Esophagus muscularis mucosa (tissue), 3 donors: ENCODE measurements at regions not wholly inside any gene's neighbourhood (a gene's known extent, or its start where the extent isn't known, plus 50 kb on each side); places are given as distances from the start of the nearest gene placed in this dataset.

Experiments used
- CTCF ChIP-seq, 3 experiments: fragments of 200-600 bp in 2 of 3; fragments of 450-650 bp in 1 of 3; sonication (generic) in 2 of 3; IDR thresholded peaks; one replicate each; pipeline ENCODE4 v1.5.1; 2017 to 2019; ENCODE audit warnings: antibody characterized with exemption in 3 of 3, mild to moderate bottlenecking in 2 of 3, moderate library complexity in 1 of 3
- POLR2A ChIP-seq: fragments of 450-650 bp; IDR thresholded peaks from one replicate; pipeline ENCODE4 v1.6.1; 2017; ENCODE audit warnings: antibody characterized with exemption, moderate library complexity, mild to moderate bottlenecking, low read depth

GRCh38 chr18:22278798-22279197 is 109.4 kb downstream of the GATA6 start:
- TF ChIP-seq CTCF (IDR thresholded peaks at IDR 0.05) (no peak), POLR2A (no peak)
